ENCODE measurements at regions not wholly inside any gene's neighbourhood (a gene's known extent, or its start where the extent isn't known, plus 50 kb on each side); places are given as distances from the start of the nearest gene placed in this dataset.
"Not testable (repeated sequence)": the region's sequence is repeated elsewhere in the genome, so short reads cannot be mapped to it uniquely, and the experiment has no call there.

- 75 to 83% methylated on average over 10 of the region's 10 CpGs for WGBS, 2 donors
- intact Hi-C loops (cut with DNase I; ENCODE audit: low total_unique reads): no loop called here
- DNase-seq (ENCODE audit: low spot score in 2 of 2): no peak
- no peak overlapping the region for H3K4me3 ChIP-seq (ENCODE audit: low read depth, poor library complexity, severe bottlenecking)
- TF ChIP-seq CTCF (IDR thresholded peaks at IDR 0.05): no peak
Measured at GRCh38 chr5:127170918-127171600, 97.8 kb upstream of the C5orf63 start.

GRCh38 chr5:127176769-127177168, 103.5 kb upstream of the C5orf63 start:
- TF ChIP-seq CTCF (IDR thresholded peaks at IDR 0.05): no peak
- no peak for TF ChIP-seq POLR2A (IDR thresholded peaks at IDR 0.05)
- H3K4me3 ChIP-seq (ENCODE audit: low read depth, poor library complexity, severe bottlenecking): no peak overlapping the region
- WGBS, 2 donors: 60 to 84% methylated on average over 2 of the region's 2 CpGs
- intact Hi-C loops (cut with DNase I; ENCODE audit: low total_unique reads): no loop called here
- no peak for DNase-seq (ENCODE audit: low spot score in 2 of 2)

- DNase-seq (ENCODE audit: low spot score in 2 of 2); intact Hi-C loops (cut with DNase I; ENCODE audit: low total_unique reads); H3K4me3 ChIP-seq (ENCODE audit: low read depth, poor library complexity, severe bottlenecking): not testable (repeated sequence)
- WGBS, 2 donors: 92 to 94% methylated on average over 8 of the region's 8 CpGs
Measured at GRCh38 chr5:127182631-127183030, 108.0 kb upstream of the MEGF10 start.

GRCh38 chr5:127183332-127183731, 107.3 kb upstream of the MEGF10 start:
- no peak for TF ChIP-seq POLR2A (IDR thresholded peaks at IDR 0.05)
- TF ChIP-seq CTCF (IDR thresholded peaks at IDR 0.05): no peak
- H3K4me3 ChIP-seq (ENCODE audit: low read depth, poor library complexity, severe bottlenecking): no peak overlapping the region
- 67 to 74% methylated on average over 7 of the region's 7 CpGs for WGBS, 2 donors
- intact Hi-C loops (cut with DNase I; ENCODE audit: low total_unique reads): no loop called here
- DNase-seq (ENCODE audit: low spot score in 2 of 2): no peak

GRCh38 chr5:127184851-127185250, 105.7 kb upstream of the MEGF10 start:
- WGBS, 2 donors: 58 to 64% methylated on average over 4 of the region's 4 CpGs
- TF ChIP-seq CTCF (IDR thresholded peaks at IDR 0.05): no peak
- TF ChIP-seq POLR2A (IDR thresholded peaks at IDR 0.05): no peak
- intact Hi-C loops (cut with DNase I; ENCODE audit: low total_unique reads): no loop called here

GRCh38 chr5:127186657-127187056, 103.9 kb upstream of the MEGF10 start:
- H3K4me3 ChIP-seq (ENCODE audit: low read depth, poor library complexity, severe bottlenecking): no peak overlapping the region
- 50 to 56% methylated on average over 6 of the region's 6 CpGs for whole genome bisulfite sequencing, 2 donors
- intact Hi-C loops (cut with DNase I; ENCODE audit: low total_unique reads): no loop called here
- no peak for TF ChIP-seq CTCF (IDR thresholded peaks at IDR 0.05)
- TF ChIP-seq POLR2A (IDR thresholded peaks at IDR 0.05): no peak
- DNase-seq (ENCODE audit: low spot score in 2 of 2): no peak

More at GRCh38 chr5:127184851-127185250, 105.7 kb upstream of the MEGF10 start:
- DNase-seq (ENCODE audit: low spot score in 2 of 2): no peak
- no peak overlapping the region for H3K4me3 ChIP-seq (ENCODE audit: low read depth, poor library complexity, severe bottlenecking)
